H1 (cell line): ENCODE measurements at regions not wholly inside any gene's neighbourhood (a gene's known extent, or its start where the extent isn't known, plus 50 kb on each side); places are given as distances from the start of the nearest gene placed in this dataset.

Experiments used
- RBBP5 ChIP-seq: IDR thresholded peaks from 2 replicates; pipeline ENCODE4 v1.7.1; 2012; ENCODE audit warnings: low read depth, mild to moderate bottlenecking, inconsistent platforms, low read length, moderate library complexity, borderline replicate concordance
- TAF1 ChIP-seq: IDR thresholded peaks from 2 replicates; pipeline ENCODE4 v1.6.1; 2011; ENCODE audit warnings: mild to moderate bottlenecking, low read depth, low read length
- TF ChIP-seq, protein P1 (sequence below): fragments of 300-600 bp; sonication (generic); IDR thresholded peaks from 2 replicates; pipeline ENCODE4 v1.7.1; 2012; ENCODE audit warnings: low read length, moderate library complexity, mild to moderate bottlenecking, inconsistent platforms; ENCODE audit not compliant: insufficient replicate concordance
- TF ChIP-seq, protein P2 (sequence below): IDR thresholded peaks from 2 replicates; pipeline ENCODE4 v1.6.1; 2011; ENCODE audit warnings: low read depth, mild to moderate bottlenecking, low read length; ENCODE audit not compliant: insufficient read depth

DNA sequence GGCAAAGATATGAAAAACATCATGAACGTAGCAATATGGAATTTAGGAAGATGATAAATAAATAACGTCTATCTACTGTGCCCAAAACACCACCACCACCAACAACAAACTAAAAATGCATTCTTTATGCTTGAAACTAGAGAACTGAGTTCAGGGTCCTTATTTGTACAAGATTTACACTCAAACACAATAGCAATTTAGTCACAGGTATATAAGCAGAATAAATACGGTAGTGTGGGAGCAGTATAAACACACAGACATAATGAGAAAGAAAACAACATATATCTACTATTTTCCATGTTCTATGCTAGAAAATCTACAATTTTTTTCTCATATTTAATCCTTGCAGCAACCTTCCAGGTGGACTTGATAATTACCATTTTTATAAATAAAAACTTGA, 64.3 kb downstream of the ARL4A start (continued):
- TF ChIP-seq, protein P1, sequence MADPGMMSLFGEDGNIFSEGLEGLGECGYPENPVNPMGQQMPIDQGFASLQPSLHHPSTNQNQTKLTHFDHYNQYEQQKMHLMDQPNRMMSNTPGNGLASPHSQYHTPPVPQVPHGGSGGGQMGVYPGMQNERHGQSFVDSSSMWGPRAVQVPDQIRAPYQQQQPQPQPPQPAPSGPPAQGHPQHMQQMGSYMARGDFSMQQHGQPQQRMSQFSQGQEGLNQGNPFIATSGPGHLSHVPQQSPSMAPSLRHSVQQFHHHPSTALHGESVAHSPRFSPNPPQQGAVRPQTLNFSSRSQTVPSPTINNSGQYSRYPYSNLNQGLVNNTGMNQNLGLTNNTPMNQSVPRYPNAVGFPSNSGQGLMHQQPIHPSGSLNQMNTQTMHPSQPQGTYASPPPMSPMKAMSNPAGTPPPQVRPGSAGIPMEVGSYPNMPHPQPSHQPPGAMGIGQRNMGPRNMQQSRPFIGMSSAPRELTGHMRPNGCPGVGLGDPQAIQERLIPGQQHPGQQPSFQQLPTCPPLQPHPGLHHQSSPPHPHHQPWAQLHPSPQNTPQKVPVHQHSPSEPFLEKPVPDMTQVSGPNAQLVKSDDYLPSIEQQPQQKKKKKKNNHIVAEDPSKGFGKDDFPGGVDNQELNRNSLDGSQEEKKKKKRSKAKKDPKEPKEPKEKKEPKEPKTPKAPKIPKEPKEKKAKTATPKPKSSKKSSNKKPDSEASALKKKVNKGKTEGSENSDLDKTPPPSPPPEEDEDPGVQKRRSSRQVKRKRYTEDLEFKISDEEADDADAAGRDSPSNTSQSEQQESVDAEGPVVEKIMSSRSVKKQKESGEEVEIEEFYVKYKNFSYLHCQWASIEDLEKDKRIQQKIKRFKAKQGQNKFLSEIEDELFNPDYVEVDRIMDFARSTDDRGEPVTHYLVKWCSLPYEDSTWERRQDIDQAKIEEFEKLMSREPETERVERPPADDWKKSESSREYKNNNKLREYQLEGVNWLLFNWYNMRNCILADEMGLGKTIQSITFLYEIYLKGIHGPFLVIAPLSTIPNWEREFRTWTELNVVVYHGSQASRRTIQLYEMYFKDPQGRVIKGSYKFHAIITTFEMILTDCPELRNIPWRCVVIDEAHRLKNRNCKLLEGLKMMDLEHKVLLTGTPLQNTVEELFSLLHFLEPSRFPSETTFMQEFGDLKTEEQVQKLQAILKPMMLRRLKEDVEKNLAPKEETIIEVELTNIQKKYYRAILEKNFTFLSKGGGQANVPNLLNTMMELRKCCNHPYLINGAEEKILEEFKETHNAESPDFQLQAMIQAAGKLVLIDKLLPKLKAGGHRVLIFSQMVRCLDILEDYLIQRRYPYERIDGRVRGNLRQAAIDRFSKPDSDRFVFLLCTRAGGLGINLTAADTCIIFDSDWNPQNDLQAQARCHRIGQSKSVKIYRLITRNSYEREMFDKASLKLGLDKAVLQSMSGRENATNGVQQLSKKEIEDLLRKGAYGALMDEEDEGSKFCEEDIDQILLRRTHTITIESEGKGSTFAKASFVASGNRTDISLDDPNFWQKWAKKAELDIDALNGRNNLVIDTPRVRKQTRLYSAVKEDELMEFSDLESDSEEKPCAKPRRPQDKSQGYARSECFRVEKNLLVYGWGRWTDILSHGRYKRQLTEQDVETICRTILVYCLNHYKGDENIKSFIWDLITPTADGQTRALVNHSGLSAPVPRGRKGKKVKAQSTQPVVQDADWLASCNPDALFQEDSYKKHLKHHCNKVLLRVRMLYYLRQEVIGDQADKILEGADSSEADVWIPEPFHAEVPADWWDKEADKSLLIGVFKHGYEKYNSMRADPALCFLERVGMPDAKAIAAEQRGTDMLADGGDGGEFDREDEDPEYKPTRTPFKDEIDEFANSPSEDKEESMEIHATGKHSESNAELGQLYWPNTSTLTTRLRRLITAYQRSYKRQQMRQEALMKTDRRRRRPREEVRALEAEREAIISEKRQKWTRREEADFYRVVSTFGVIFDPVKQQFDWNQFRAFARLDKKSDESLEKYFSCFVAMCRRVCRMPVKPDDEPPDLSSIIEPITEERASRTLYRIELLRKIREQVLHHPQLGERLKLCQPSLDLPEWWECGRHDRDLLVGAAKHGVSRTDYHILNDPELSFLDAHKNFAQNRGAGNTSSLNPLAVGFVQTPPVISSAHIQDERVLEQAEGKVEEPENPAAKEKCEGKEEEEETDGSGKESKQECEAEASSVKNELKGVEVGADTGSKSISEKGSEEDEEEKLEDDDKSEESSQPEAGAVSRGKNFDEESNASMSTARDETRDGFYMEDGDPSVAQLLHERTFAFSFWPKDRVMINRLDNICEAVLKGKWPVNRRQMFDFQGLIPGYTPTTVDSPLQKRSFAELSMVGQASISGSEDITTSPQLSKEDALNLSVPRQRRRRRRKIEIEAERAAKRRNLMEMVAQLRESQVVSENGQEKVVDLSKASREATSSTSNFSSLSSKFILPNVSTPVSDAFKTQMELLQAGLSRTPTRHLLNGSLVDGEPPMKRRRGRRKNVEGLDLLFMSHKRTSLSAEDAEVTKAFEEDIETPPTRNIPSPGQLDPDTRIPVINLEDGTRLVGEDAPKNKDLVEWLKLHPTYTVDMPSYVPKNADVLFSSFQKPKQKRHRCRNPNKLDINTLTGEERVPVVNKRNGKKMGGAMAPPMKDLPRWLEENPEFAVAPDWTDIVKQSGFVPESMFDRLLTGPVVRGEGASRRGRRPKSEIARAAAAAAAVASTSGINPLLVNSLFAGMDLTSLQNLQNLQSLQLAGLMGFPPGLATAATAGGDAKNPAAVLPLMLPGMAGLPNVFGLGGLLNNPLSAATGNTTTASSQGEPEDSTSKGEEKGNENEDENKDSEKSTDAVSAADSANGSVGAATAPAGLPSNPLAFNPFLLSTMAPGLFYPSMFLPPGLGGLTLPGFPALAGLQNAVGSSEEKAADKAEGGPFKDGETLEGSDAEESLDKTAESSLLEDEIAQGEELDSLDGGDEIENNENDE: no peak
- TF ChIP-seq, protein P2, sequence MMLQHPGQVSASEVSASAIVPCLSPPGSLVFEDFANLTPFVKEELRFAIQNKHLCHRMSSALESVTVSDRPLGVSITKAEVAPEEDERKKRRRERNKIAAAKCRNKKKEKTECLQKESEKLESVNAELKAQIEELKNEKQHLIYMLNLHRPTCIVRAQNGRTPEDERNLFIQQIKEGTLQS: no peak
- TF ChIP-seq TAF1 (no peak), RBBP5 (no peak)
- TF ChIP-seq, all 59 proteins: peak for 0
